ENCODE measurements at regions not wholly inside any gene's neighbourhood (a gene's known extent, or its start where the extent isn't known, plus 50 kb on each side); places are given as distances from the start of the nearest gene placed in this dataset.

- DNase-seq (ENCODE audit: low read depth, low spot score): no peak
These were observed 149.7 kb upstream of the SGK1 start for GRCh38 chr6:134467620-134468019.

GRCh38 chr6:134466771-134467525 lies 149.0 kb upstream of the SGK1 start:
- DNase-seq (ENCODE audit: low read depth, low spot score): no peak

DNA sequence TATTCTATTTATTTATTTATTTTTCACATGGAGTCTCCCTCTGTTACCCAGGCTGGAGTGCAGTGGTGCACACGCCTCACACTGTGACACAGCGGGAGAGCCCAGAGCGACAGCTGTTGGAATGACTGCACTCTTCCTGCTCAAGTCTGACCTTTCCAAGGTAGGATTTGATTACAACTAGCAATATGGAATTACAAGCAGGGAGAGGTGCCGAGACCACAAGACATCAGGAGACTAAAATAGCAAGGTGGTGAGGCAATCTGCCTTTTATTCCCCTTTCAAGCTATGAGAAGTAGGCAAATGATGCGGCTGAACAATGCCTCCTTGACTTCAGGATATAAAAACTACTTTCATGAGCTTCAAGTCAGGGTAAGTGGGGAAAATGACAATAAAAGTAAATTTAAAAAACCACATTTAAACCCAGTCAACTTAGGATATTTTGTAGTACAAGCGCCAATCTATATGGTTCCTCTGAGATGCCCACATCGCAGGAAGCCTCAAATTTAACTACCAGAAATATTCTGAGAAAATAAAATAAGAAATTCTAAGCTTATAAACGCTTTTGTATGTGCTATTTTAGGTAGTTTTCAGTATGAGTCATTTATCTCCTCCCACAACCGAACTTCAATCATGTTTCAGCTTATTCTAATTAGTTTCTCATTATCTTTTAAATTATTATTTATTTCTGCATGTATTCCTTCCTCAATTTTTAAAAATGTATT lies 146.9 kb upstream of the SGK1 start:
- no peak for DNase-seq (ENCODE audit: low read depth, low spot score)

GRCh38 chr6:134458857-134459657 lies 141.1 kb upstream of the SGK1 start:
- no peak for DNase-seq (ENCODE audit: low read depth, low spot score)

GRCh38 chr6:134457941-134458340 lies 140.0 kb upstream of the SGK1 start:
- no peak for DNase-seq (ENCODE audit: low read depth, low spot score)

GRCh38 chr6:134456226-134456625 lies 138.3 kb upstream of the SGK1 start:
- DNase-seq (ENCODE audit: low read depth, low spot score): no peak

DNA sequence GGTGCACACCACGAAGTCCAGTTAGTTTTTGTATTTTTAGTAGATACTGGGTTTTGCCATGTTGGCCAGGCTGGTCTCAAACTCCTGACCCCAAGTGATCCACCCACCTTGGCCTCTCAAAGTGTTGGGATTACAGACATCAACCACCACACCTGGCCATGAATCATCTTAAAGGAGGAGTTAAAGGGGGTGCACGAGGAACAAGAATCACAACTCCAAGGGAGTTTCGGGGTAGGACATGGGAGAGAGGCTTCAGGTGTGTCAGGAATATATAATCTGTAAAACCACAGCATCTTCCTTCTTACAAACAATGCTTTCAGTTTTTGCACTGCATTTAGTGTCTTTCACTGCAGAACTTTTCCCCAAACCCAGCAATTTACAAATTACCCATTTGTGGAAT lies 137.4 kb upstream of the SGK1 start:
- DNase-seq (ENCODE audit: low read depth, low spot score): no peak

- DNase-seq (ENCODE audit: low read depth, low spot score): no peak
These were observed 136.9 kb upstream of the SGK1 start for GRCh38 chr6:134454794-134455193.

- no peak for DNase-seq (ENCODE audit: low read depth, low spot score)
These were observed 136.0 kb upstream of the SGK1 start for GRCh38 chr6:134453792-134454510.

GRCh38 chr6:134452906-134453305 lies 135.0 kb upstream of the SGK1 start:
- DNase-seq (ENCODE audit: low read depth, low spot score): no peak

DNA sequence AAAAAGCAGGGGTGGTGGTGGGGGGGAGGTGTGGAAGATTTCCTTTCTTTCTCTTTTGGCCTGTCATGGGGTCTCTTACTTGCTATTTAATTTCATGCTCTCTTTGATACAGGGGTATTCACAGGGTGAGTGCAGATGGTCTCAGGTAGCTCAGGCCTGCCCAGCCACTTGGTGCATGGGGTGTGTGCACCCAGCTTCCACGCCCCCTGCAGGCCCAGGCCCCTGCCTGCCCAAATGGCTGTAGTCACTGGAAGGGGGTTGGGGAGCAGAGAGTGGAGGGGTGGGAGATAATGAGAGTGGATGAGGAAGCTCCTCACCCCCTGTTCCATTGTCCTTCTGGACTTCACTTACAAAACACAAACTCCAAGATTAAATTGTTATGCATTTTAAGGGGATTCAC lies 133.6 kb upstream of the SGK1 start:
- no peak for DNase-seq (ENCODE audit: low read depth, low spot score)

DNA sequence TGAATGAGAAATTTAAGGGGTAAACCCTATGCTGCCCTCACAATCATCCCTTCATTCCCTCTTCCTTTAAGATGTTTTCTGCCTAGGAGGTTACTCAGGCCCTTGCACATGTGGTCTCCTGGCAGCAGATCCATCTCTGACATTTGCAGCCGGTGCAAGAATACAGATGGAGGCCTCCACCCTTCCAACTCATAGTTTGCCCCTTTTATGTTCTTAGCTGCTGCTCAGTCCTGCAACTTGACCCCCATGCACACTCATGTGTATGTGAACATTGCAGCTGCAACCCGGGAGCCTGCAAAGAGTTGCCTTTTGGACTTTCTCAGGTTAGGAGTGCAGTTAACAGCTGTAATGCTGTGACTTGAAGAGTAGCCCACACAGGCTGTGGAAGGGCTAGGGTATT lies 131.9 kb upstream of the SGK1 start:
- no peak for DNase-seq (ENCODE audit: low read depth, low spot score)

DNA sequence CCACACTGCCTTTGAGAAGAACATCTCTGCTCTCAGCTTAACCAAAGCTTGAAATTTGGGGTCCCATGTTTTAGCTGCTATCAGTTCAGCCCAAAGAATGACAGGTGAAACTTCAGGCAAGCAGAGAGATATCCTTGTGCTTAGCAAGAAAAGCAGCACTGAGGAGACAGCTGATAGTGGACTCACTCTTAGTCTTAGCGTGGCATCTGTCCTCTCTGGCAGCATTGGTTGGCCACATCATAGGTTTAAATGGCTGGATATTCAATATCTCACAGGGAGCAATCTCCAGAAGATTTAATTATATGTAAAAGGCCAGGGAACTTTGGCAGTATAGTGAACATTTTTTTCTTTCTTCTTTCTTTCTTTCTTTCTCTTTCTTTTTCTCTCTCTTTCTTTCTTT lies 131.1 kb upstream of the SGK1 start:
- DNase-seq (ENCODE audit: low read depth, low spot score): no peak

DNA sequence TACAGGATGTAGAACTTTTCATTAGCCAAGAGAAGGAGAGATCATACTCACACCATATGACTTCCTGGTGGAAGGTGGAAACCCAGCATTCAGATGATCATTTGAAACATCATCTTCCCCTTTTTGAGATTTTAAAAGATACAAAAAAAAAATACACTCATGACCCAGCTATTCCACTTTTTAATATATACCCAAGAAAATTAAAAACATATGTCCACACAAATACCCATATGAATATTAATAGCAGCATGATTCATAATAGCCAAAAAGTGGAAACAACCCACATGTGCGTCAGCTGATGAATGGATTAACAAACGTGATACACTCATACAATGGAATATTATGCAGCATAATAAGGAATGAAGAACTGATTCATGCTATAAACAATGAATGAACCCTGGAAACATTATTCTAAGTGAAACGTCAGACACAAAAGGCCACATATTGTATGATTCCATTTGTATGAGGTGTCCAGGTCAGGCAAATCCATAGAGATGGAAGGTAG lies 130.0 kb upstream of the SGK1 start:
- DNase-seq (ENCODE audit: low read depth, low spot score): no peak

DNA sequence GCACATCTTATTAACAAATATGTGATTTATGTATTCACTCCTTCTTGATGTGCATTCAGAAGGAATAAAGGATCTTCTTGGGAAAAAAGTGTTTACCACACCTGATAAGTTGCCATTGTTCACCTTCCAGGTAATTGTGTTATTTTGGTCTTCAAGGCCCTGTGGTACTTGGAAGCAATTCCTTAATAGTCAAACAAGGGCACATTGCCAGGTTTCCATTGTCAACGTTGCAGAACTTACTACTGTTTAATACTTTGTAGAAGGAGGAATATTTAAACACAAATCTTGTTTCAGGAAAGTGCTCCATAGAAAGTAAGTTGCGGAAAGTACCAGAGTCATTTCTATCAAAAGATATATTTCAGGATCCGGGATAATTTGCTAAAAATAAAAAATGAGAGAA lies 129.5 kb upstream of the SGK1 start:
- DNase-seq (ENCODE audit: low read depth, low spot score): no peak

GRCh38 chr6:134446896-134447295 lies 129.0 kb upstream of the SGK1 start:
- no peak for DNase-seq (ENCODE audit: low read depth, low spot score)

- DNase-seq (ENCODE audit: low read depth, low spot score): no peak
These were observed 128.4 kb upstream of the SGK1 start for GRCh38 chr6:134446218-134446848.

DNA sequence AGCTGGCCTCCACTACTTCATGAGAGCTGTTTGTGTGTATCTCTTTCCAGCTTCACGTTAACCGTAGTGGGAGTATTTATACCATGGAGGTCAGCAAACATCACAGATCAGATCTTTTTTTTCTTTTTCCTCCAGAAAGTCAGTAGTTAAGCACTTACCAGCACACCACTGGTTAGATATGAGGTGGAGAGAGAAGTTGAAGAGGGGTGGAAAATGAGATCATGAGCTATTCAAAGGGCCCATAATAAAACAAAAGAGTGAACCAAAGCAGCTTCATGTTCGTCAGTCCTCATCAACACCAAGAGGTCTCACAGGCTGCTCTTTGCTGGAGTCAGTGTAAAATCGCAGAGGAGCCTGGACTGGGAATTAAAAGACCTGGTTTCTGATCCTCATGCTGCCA lies 125.1 kb upstream of the SGK1 start:
- DNase-seq (ENCODE audit: low read depth, low spot score): no peak

DNA sequence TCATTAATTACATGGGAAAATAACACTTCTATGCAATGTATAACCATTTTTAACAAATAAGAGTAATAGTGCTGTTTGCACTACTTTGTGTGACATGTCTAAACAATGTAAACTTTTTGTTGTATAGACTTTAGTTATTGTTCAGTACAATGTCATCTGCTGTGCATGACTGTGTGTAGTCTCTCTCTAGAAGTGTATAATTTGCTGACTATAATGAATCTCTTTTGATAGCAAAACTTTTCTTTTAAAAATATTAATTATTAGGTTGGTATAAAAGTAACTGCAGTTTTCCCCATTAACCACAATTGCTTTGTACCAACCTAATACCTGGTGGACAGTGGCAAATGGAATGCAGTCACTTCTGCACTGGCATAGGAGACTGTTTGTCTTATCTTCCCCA lies 124.2 kb upstream of the SGK1 start:
- DNase-seq (ENCODE audit: low read depth, low spot score): no peak

DNA sequence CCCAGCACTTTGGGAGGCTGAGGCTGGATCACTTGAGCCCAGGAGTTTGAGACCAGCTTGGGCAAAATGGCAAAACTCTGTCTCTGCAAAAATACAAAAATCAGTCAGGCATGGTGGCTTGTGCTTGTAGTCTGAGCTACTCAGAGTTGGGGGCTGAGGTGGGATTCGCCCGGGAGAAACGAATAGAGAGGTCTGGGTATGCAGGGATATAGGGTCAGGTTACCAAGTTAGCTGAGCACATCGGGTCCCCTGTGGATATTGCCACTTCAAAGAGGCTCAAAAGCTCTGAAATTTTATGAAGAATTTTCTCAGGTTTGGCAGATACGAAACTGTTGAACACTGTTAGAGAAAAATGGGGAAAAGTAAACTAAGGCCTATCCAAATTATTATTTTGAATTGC lies 120.9 kb upstream of the SGK1 start:
- no peak for DNase-seq (ENCODE audit: low read depth, low spot score)

- DNase-seq (ENCODE audit: low read depth, low spot score): no peak
These were observed 119.5 kb upstream of the SGK1 start for GRCh38 chr6:134437376-134437775.
